ENCODE measurements at regions not wholly inside any gene's neighbourhood (a gene's known extent, or its start where the extent isn't known, plus 50 kb on each side); places are given as distances from the start of the nearest gene placed in this dataset.

DNA sequence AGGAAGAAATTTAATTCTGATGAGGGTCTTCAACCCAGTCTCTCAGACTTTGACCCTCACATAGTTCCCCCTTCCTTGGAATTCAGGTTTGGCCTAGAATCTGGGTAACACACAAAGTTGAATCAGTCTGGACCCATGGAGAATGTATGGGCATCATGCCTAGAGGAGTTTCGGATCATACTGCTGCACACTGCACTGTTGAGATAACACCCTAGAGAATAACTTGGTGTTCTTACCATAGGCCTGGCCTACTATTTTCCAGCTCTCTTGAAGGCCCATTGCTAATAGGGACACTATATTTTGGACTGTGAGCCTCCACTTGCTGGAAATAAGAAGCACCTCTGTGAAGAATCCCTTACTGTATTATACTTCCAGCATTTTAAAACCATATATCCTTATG, 413.5 kb downstream of the PLK2 start:
- Mint-ChIP-seq H3K27ac (no peak overlapping the region), H3K4me3 (no peak overlapping the region), H3K4me1 (no peaks in the 10 kb centered on the region), H3K9me3 (ENCODE audit: low read depth) (no peaks in the 10 kb centered on the region), H3K27me3 (no peaks in the 10 kb centered on the region), H3K36me3 (no peaks in the 10 kb centered on the region)
- no peak for DNase-seq
- CTCF ChIA-PET: no interaction called here
- no peak for ATAC-seq

DNA sequence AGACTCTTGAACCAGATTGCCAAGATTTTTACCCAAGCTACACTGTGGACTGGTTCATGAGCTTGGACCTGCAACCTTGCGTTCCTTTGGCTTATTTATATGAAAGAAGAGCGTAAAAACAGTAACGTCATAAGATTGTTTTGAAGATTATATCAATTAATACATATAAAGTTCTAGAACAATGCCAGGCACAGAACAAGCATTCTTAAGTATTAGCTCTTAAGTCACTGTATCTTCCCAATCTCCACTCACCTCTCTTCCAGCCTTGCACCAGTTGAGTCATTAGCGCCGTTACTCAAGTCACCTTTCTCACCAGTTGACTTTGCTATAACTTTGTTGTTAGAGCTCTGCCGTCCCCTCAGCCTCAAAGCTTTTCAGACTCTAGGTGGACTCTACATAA, 415.7 kb downstream of the PLK2 start:
- H3K4me1 Mint-ChIP-seq: no peaks in the 10 kb centered on the region
- DNase-seq (no peak), ATAC-seq (no peak)
- H3K9me3 Mint-ChIP-seq (ENCODE audit: low read depth): no peaks in the 10 kb centered on the region
- H3K36me3 Mint-ChIP-seq: no peaks in the 10 kb centered on the region
- H3K27ac Mint-ChIP-seq: no peak overlapping the region
- H3K4me3 Mint-ChIP-seq: no peak overlapping the region
- CTCF ChIA-PET: no interaction called here
- no peaks in the 10 kb centered on the region for H3K27me3 Mint-ChIP-seq

DNA sequence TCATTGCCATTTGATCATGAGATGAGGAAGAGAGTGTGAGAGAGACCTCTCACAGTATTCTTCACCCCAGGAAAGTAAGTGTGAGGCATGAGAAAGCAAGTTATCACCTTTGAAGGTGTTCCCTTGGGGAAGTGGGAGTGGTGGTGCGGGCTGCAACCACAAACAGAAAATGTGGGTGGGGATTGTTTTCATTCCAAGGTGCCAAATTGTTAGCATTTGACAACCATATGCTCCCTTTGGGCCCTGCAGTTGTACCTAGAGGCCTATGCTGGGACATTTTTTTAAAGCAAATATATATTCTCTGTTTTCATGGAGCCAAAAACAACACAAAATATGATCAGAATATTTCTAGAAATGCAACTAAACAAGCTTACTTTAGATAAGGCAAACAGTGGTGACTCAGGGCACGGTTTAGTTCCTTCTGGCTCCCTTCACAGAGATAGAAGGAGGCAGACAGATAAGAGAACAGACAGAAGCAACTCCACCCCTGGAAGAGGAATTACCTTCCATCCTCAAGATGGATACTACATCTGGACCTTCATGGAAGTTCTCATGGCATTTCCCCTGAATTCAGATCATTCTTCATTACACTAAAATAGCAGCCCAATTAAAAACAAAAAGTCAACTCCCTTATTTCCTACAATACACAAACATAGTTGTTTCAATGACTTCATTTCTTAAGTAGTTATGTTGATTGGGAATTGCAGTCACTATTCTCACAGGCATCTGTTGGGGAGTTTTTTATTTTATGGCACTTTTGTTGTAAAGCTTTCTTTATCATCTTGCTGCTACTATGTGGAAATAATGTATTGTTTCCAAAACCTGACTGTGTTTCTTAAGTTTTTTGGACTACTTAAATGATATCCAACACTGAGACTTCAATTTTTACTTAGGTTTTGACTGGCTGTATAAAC, 416.6 kb downstream of the PLK2 start:
- no peaks in the 10 kb centered on the region for H3K4me1 Mint-ChIP-seq
- no peak for ATAC-seq

DNA sequence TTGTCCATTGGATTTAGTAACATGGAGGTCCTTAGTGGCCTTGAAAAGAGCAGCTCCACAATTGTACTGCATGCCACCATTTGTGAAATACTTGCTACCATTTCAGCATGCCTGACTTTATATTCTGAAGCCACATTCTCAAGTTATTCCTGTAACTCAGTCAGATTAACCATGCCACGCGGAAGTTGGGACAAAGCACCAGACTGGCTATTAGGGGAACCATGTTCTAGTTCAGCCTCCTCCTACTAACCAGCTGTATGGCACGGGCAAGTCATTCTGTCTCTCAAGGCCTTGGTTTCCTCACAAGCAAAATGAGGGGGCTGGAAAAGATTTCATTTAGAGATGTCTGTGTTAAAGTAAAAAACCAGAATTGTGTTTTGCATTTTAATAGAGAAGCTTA, 418.0 kb downstream of the PLK2 start:
- CTCF ChIA-PET: interaction anchor here (1.5 kb wide), 1 partner anchor 17 kb away, joined by 3 read pairs; no protein-coding TSS in a partner anchor
- Mint-ChIP-seq H3K4me3 (no peak overlapping the region), H3K27me3 (no peaks in the 10 kb centered on the region), H3K27ac (no peak overlapping the region), H3K9me3 (ENCODE audit: low read depth) (no peaks in the 10 kb centered on the region), H3K4me1 (no peaks in the 10 kb centered on the region), H3K36me3 (no peaks in the 10 kb centered on the region)
- DNase-seq (no peak), ATAC-seq (no peak)

More for the DNA sequence above, 416.6 kb downstream of the PLK2 start:
- H3K27ac Mint-ChIP-seq: no peak overlapping the region
- no peaks in the 10 kb centered on the region for H3K27me3 Mint-ChIP-seq
- H3K4me3 Mint-ChIP-seq: no peak overlapping the region
- H3K36me3 Mint-ChIP-seq: no peaks in the 10 kb centered on the region
- no peak for DNase-seq
- CTCF ChIA-PET: no interaction called here
- H3K9me3 Mint-ChIP-seq (ENCODE audit: low read depth): no peaks in the 10 kb centered on the region

DNA sequence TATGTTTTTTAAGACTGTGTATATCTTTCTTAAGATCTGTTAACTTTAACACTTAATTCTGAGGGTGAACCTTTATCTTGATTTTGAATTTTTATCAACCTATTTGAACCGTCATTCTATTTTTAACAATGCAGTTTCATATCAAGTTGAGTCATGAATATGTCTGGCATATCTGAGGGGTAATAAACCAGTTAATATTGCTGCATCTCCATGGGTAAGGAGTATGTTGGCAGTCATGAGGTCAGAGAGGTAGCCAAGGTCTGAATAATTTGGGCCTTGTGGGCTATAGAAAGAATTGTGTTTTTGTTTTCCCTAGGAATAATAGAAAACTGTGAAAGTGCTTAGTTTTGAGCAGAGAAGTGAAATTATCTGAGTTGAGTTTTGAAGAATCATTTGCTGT, 419.0 kb downstream of the PLK2 start:
- H3K36me3 Mint-ChIP-seq: no peaks in the 10 kb centered on the region
- no peak overlapping the region for H3K27ac Mint-ChIP-seq
- no peaks in the 10 kb centered on the region for H3K27me3 Mint-ChIP-seq
- no peak for ATAC-seq
- CTCF ChIA-PET: interaction anchor here (1.5 kb wide), 1 partner anchor 16 kb away, joined by 3 read pairs; no protein-coding TSS in a partner anchor
- no peaks in the 10 kb centered on the region for H3K4me1 Mint-ChIP-seq
- no peak for DNase-seq
- no peaks in the 10 kb centered on the region for H3K9me3 Mint-ChIP-seq (ENCODE audit: low read depth)
- H3K4me3 Mint-ChIP-seq: no peak overlapping the region

DNA sequence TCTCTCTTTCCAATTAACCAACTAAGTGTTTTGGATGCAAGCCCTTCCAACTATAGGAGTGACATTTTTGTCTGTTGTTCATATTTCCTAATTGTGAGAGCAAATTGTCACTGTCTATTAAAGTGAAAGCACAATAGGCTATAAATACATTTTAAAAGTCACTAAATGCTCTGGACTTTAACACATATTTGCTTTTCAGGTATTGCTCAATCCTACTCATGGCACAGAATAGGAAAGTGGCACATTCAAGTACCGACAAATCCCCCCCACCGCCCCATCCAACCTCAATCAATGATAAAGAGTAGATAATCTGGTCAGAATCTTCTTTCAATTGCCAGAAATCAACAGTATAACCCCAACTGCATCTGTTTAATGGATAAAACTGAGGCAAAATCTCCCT, 419.8 kb downstream of the PLK2 start:
- Mint-ChIP-seq H3K27me3 (no peaks in the 10 kb centered on the region), H3K36me3 (no peaks in the 10 kb centered on the region), H3K4me3 (no peak overlapping the region), H3K4me1 (no peaks in the 10 kb centered on the region), H3K27ac (no peak overlapping the region), H3K9me3 (ENCODE audit: low read depth) (no peaks in the 10 kb centered on the region)
- CTCF ChIA-PET: no interaction called here
- ATAC-seq (no peak), DNase-seq (no peak)

DNA sequence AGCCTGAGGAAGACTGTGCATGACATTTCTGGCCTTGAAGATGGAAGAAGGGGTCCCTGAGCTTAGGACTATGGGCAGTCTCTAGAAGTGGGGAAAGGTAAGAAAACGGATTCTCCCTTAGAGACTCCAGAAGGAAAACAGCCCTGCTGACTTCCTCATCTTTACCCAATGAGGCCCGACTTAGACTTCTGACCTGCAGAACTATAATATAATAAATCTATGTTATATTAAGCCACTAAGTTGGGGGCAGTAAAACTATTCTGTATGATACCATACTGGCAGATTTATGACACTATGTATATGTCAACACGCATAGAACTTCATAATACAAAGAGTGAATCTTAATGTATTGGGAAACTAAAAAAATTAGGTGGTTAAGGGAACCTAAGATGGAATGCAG, 422.0 kb downstream of the PLK2 start:
- Mint-ChIP-seq H3K27me3 (no peaks in the 10 kb centered on the region), H3K27ac (no peak overlapping the region), H3K4me1 (no peaks in the 10 kb centered on the region), H3K4me3 (no peak overlapping the region), H3K36me3 (no peaks in the 10 kb centered on the region), H3K9me3 (ENCODE audit: low read depth) (no peaks in the 10 kb centered on the region)
- no peak for DNase-seq
- CTCF ChIA-PET: no interaction called here
- no peak for ATAC-seq

DNA sequence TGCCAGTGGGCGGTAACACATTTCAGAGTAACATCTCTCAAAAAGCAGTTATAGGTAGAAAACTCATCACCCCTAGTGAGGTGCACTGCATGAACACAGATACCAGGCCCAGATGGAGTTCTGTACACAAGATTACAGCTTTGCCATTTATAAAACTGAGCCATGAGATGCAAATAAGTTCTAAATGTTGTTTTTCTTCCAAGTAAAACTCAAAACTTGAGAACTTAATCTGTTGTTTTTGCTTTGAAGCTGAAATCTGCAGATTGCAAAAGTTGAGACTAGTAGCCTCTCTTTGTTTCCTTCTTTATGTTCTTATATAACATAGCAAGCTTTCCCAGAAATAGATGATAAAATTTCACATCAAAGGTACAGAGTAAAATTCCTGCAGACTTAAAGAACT, 434.1 kb downstream of the PLK2 start:
- no peaks in the 10 kb centered on the region for H3K4me1 Mint-ChIP-seq
- no peaks in the 10 kb centered on the region for H3K36me3 Mint-ChIP-seq
- no peaks in the 10 kb centered on the region for H3K27me3 Mint-ChIP-seq
- ATAC-seq (no peak), DNase-seq (no peak)
- no peaks in the 10 kb centered on the region for H3K9me3 Mint-ChIP-seq (ENCODE audit: low read depth)
- H3K4me3 Mint-ChIP-seq: no peak overlapping the region
- H3K27ac Mint-ChIP-seq: no peak overlapping the region
- CTCF ChIA-PET: no interaction called here

DNA sequence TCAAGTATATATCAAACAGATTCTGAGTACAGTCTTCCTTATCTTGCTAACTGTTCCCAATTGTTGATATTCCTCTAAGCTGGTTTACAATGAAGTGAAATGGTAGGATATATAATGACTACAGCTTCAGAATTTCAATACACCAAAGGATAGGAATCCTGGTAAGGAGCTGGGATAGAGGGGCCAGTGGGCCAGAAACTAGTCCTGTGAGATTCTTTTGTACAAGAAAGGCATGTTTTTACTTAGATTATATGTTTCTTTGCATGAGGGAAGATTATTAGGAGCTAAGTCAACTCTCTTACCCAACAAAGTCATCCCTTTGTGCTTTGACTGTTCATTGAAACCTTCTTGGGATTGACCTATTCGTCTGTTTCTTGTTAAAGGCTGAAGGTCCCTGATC, 435.7 kb downstream of the PLK2 start:
- Mint-ChIP-seq H3K9me3 (ENCODE audit: low read depth) (no peaks in the 10 kb centered on the region), H3K27ac (no peak overlapping the region), H3K27me3 (no peaks in the 10 kb centered on the region), H3K4me1 (no peaks in the 10 kb centered on the region), H3K36me3 (no peaks in the 10 kb centered on the region), H3K4me3 (no peak overlapping the region)
- CTCF ChIA-PET: interaction anchor here (0.9 kb wide), 1 partner anchor 17 kb away, joined by 3 read pairs; no protein-coding TSS in a partner anchor
- no peak for ATAC-seq
- no peak for DNase-seq

DNA sequence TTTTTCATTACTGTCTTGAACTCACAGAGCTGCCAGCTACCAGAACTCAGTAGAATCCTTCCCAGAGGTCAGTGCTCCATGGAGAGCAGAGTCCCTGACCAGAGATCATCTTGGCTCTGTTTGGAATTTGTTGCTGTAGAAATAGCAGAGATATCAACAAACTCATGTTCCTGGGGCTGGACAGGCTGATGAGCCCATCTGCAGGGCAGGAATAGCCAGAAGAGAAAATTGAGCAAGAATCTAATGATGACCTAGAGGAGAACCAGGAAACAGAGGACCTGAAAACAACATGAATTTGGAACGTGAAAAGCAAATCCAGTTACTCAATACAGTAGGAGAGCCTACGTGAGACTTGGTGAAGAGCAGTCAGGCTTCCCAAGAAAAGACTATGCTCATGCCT, 437.8 kb downstream of the PLK2 start:
- DNase-seq (no peak), ATAC-seq (no peak)
- Mint-ChIP-seq H3K4me3 (no peak overlapping the region), H3K27ac (no peak overlapping the region), H3K9me3 (ENCODE audit: low read depth) (no peaks in the 10 kb centered on the region), H3K36me3 (no peaks in the 10 kb centered on the region), H3K4me1 (no peaks in the 10 kb centered on the region), H3K27me3 (no peaks in the 10 kb centered on the region)
- CTCF ChIA-PET: no interaction called here

DNA sequence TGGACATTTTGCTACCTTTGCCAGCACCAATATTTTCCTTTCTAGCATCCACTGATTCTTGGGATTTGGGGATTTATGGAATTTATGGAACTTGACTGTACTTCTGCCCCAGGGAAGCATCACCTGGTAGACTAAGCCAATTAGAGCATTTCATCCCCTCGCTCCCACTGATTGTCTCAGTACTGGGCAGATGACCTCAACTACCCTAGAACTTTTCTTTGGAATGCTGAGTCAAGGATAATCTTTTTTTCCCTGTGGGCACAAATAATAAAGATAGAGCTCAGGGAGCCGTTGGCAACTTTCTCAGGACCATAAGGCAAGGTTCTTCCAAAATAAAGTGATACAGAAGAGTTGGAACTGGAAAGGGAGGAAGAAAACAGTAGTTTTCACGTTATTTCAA, 438.4 kb downstream of the PLK2 start:
- H3K4me1 Mint-ChIP-seq: no peaks in the 10 kb centered on the region
- no peak for ATAC-seq
- H3K4me3 Mint-ChIP-seq: no peak overlapping the region
- no peak for DNase-seq
- H3K27ac Mint-ChIP-seq: no peak overlapping the region
- H3K27me3 Mint-ChIP-seq: no peaks in the 10 kb centered on the region
- CTCF ChIA-PET: no interaction called here
- no peaks in the 10 kb centered on the region for H3K9me3 Mint-ChIP-seq (ENCODE audit: low read depth)
- H3K36me3 Mint-ChIP-seq: no peaks in the 10 kb centered on the region

DNA sequence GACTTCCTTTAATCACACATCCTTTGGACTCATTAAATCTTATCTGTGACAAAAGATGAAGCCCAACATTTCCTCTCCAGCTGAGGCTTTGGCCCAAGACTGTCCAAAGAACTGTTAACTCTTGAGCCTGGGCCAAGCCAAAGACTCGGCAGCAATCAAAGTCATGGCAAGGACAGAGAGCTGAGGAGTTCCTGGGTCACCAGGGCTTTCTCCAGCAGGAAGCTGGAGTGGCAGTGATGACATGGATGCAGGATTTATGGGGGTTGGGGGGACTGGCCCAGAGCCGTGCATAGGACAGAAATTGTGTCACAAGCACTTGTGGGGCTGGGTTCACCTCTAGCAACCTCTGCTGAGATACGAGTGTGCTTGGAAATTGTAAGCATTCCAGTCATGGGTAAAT, 440.3 kb downstream of the PLK2 start:
- Mint-ChIP-seq H3K4me1 (no peaks in the 10 kb centered on the region), H3K9me3 (ENCODE audit: low read depth) (no peaks in the 10 kb centered on the region), H3K36me3 (no peaks in the 10 kb centered on the region), H3K4me3 (no peak overlapping the region), H3K27me3 (no peaks in the 10 kb centered on the region), H3K27ac (no peak overlapping the region)
- ATAC-seq: no peak
- DNase-seq: no peak
- CTCF ChIA-PET: no interaction called here

DNA sequence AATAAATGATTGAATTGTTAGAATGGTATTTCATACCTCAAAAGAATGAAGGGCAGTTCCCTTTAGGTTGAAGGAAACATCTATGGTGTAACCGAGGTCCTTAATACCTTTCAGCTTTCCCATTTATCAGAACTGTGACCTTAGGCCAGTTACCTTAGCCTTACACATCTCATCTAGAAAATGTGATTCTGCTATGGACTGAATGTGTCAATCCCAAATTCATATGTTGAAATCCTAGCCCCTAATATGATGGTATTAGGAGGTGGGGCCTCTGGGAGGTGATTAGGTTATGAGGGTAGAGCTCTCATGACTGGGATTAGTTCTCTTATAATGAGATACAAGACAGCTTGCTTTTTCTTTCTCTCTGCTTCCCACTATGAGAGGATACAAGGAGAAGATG, 441.9 kb downstream of the PLK2 start:
- no peak overlapping the region for H3K27ac Mint-ChIP-seq
- H3K36me3 Mint-ChIP-seq: no peaks in the 10 kb centered on the region
- no peaks in the 10 kb centered on the region for H3K27me3 Mint-ChIP-seq
- H3K4me1 Mint-ChIP-seq: no peaks in the 10 kb centered on the region
- H3K4me3 Mint-ChIP-seq: no peak overlapping the region
- DNase-seq: no peak
- no peak for ATAC-seq
- peaks cover 4% of the 10 kb centered on the region for H3K9me3 Mint-ChIP-seq (ENCODE audit: low read depth)
- CTCF ChIA-PET: no interaction called here

DNA sequence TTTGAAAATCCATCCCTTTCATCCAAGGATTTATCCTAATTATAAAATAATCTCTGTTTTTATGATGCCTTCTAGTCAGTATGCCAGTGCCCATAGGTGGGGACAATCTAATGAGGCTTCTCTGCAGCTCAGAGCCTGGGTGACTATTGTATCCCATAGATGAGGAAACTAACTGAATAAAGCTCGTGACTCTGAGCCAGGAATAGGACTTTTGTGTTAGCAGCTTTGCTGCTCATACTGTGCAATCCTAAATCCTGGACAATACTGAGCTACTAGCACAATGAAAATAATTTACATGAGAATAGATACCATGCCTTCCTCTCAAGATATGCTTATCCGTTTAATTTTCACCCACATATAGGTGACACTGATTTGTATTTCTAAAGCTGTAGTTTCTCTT, 443.0 kb downstream of the PLK2 start:
- Mint-ChIP-seq H3K27me3 (no peaks in the 10 kb centered on the region), H3K27ac (no peak overlapping the region), H3K4me3 (no peak overlapping the region), H3K9me3 (ENCODE audit: low read depth) (peaks cover 4% of the 10 kb centered on the region), H3K36me3 (no peaks in the 10 kb centered on the region), H3K4me1 (no peaks in the 10 kb centered on the region)
- ATAC-seq (no peak), DNase-seq (no peak)
- CTCF ChIA-PET: no interaction called here
